ENCODE measurements at regions not wholly inside any gene's neighbourhood (a gene's known extent, or its start where the extent isn't known, plus 50 kb on each side); places are given as distances from the start of the nearest gene placed in this dataset.

GRCh38 chr15:38876211-38876610 is 311.6 kb upstream of the RASGRP1 start:
- Mint-ChIP-seq H3K27ac (no peak overlapping the region), H3K4me1 (peaks cover 0 to 12% (median 0%) of the 10 kb centered on the region in 4 donors), H3K9me3 (no peaks in the 10 kb centered on the region), H3K27me3 (no peaks in the 10 kb centered on the region), H3K4me3 (no peak overlapping the region), H3K36me3 (no peaks in the 10 kb centered on the region)
- Histone ChIP-seq H3K36me3 (ENCODE audit: control insufficient read depth, insufficient read depth, low read length) (peaks cover 2% of the 10 kb centered on the region), H3K4me3 (ENCODE audit: low read depth, low read length) (no peak overlapping the region), H3K27me3 (ENCODE audit: control insufficient read depth, insufficient read depth, low read length) (no peaks in the 10 kb centered on the region), H3K9me3 (ENCODE audit: control insufficient read depth in 2 of 2, low read length in 2 of 2) (no peaks in the 10 kb centered on the region), H3K4me1 (ENCODE audit: control insufficient read depth, insufficient read depth, low read length, poor library complexity, severe bottlenecking) (no peaks in the 10 kb centered on the region), H3K27ac (ENCODE audit: insufficient read depth, low read length, poor library complexity, severe bottlenecking) (no peak overlapping the region)
- ATAC-seq (ENCODE audit: low read depth in 2 of 2) (no peak), DNase-seq (no peak)

GRCh38 chr15:38876621-38877020 is 312.0 kb upstream of the RASGRP1 start:
- peaks cover 2% of the 10 kb centered on the region for H3K36me3 ChIP-seq (ENCODE audit: control insufficient read depth, insufficient read depth, low read length)

GRCh38 chr15:38877471-38877870 is 312.9 kb upstream of the RASGRP1 start:
- no peaks in the 10 kb centered on the region for H3K27me3 ChIP-seq (ENCODE audit: control insufficient read depth, insufficient read depth, low read length)
- Mint-ChIP-seq H3K27ac (no peak overlapping the region), H3K27me3 (no peaks in the 10 kb centered on the region), H3K9me3 (no peaks in the 10 kb centered on the region), H3K4me3 (no peak overlapping the region), H3K36me3 (no peaks in the 10 kb centered on the region), H3K4me1 (peaks cover 0 to 12% (median 2%) of the 10 kb centered on the region in 4 donors)
- no peak for ATAC-seq (ENCODE audit: low read depth in 2 of 2)
- DNase-seq, result no peak
- H3K9me3 ChIP-seq (ENCODE audit: control insufficient read depth in 2 of 2, low read length in 2 of 2), result no peaks in the 10 kb centered on the region
- H3K36me3 ChIP-seq (ENCODE audit: control insufficient read depth, insufficient read depth, low read length), result peaks cover 2% of the 10 kb centered on the region
- no peak overlapping the region for H3K27ac ChIP-seq (ENCODE audit: insufficient read depth, low read length, poor library complexity, severe bottlenecking)
- H3K4me3 ChIP-seq (ENCODE audit: low read depth, low read length), result no peak overlapping the region
- no peaks in the 10 kb centered on the region for H3K4me1 ChIP-seq (ENCODE audit: control insufficient read depth, insufficient read depth, low read length, poor library complexity, severe bottlenecking)

More at GRCh38 chr15:38876621-38877020, 312.0 kb upstream of the RASGRP1 start:
- Mint-ChIP-seq H3K27ac (no peak overlapping the region), H3K4me3 (no peak overlapping the region), H3K36me3 (no peaks in the 10 kb centered on the region), H3K27me3 (no peaks in the 10 kb centered on the region), H3K4me1 (peaks cover 0 to 12% (median 0%) of the 10 kb centered on the region in 4 donors), H3K9me3 (no peaks in the 10 kb centered on the region)
- ATAC-seq (ENCODE audit: low read depth in 2 of 2) (no peak), DNase-seq (no peak)
- H3K4me1 ChIP-seq (ENCODE audit: control insufficient read depth, insufficient read depth, low read length, poor library complexity, severe bottlenecking), result no peaks in the 10 kb centered on the region
- no peaks in the 10 kb centered on the region for H3K9me3 ChIP-seq (ENCODE audit: control insufficient read depth in 2 of 2, low read length in 2 of 2)
- H3K27ac ChIP-seq (ENCODE audit: insufficient read depth, low read length, poor library complexity, severe bottlenecking), result no peak overlapping the region
- no peak overlapping the region for H3K4me3 ChIP-seq (ENCODE audit: low read depth, low read length)
- no peaks in the 10 kb centered on the region for H3K27me3 ChIP-seq (ENCODE audit: control insufficient read depth, insufficient read depth, low read length)

GRCh38 chr15:38878026-38878425 is 313.4 kb upstream of the RASGRP1 start:
- Histone ChIP-seq H3K27ac (ENCODE audit: insufficient read depth, low read length, poor library complexity, severe bottlenecking) (no peak overlapping the region), H3K27me3 (ENCODE audit: control insufficient read depth, insufficient read depth, low read length) (no peaks in the 10 kb centered on the region), H3K4me3 (ENCODE audit: low read depth, low read length) (no peak overlapping the region), H3K4me1 (ENCODE audit: control insufficient read depth, insufficient read depth, low read length, poor library complexity, severe bottlenecking) (peaks cover 3% of the 10 kb centered on the region), H3K36me3 (ENCODE audit: control insufficient read depth, insufficient read depth, low read length) (peaks cover 2% of the 10 kb centered on the region), H3K9me3 (ENCODE audit: control insufficient read depth in 2 of 2, low read length in 2 of 2) (no peaks in the 10 kb centered on the region)
- Mint-ChIP-seq H3K36me3 (no peaks in the 10 kb centered on the region), H3K4me1 (peaks cover 0 to 12% (median 2%) of the 10 kb centered on the region in 4 donors), H3K27ac (no peak overlapping the region), H3K4me3 (no peak overlapping the region), H3K27me3 (no peaks in the 10 kb centered on the region), H3K9me3 (no peaks in the 10 kb centered on the region)
- DNase-seq, result no peak
- no peak for ATAC-seq (ENCODE audit: low read depth in 2 of 2)

- no peak for DNase-seq
- H3K27ac Mint-ChIP-seq, result no peak overlapping the region
- Histone ChIP-seq H3K4me1 (ENCODE audit: control insufficient read depth, insufficient read depth, low read length, poor library complexity, severe bottlenecking) (peaks cover 10% of the 10 kb centered on the region), H3K9me3 (ENCODE audit: control insufficient read depth in 2 of 2, low read length in 2 of 2) (no peaks in the 10 kb centered on the region), H3K27me3 (ENCODE audit: control insufficient read depth, insufficient read depth, low read length) (no peaks in the 10 kb centered on the region), H3K36me3 (ENCODE audit: control insufficient read depth, insufficient read depth, low read length) (peaks cover 2% of the 10 kb centered on the region), H3K4me3 (ENCODE audit: low read depth, low read length) (no peak overlapping the region), H3K27ac (ENCODE audit: insufficient read depth, low read length, poor library complexity, severe bottlenecking) (no peak overlapping the region)
- H3K27me3 Mint-ChIP-seq, result no peaks in the 10 kb centered on the region
- H3K36me3 Mint-ChIP-seq, result no peaks in the 10 kb centered on the region
- ATAC-seq (ENCODE audit: low read depth in 2 of 2), result no peak
- no peaks in the 10 kb centered on the region for H3K9me3 Mint-ChIP-seq
- no peak overlapping the region for H3K4me3 Mint-ChIP-seq
- H3K4me1 Mint-ChIP-seq, result peaks cover 1 to 15% (median 4%) of the 10 kb centered on the region in 4 donors
Observed at GRCh38 chr15:38878926-38879325, 314.3 kb upstream of the RASGRP1 start.

- Histone ChIP-seq H3K27me3 (ENCODE audit: control insufficient read depth, insufficient read depth, low read length) (no peaks in the 10 kb centered on the region), H3K9me3 (ENCODE audit: control insufficient read depth in 2 of 2, low read length in 2 of 2) (no peaks in the 10 kb centered on the region), H3K36me3 (ENCODE audit: control insufficient read depth, insufficient read depth, low read length) (peaks cover 2% of the 10 kb centered on the region), H3K4me3 (ENCODE audit: low read depth, low read length) (no peak overlapping the region), H3K27ac (ENCODE audit: insufficient read depth, low read length, poor library complexity, severe bottlenecking) (no peak overlapping the region), H3K4me1 (ENCODE audit: control insufficient read depth, insufficient read depth, low read length, poor library complexity, severe bottlenecking) (peaks cover 12% of the 10 kb centered on the region)
- H3K27me3 Mint-ChIP-seq, result no peaks in the 10 kb centered on the region
- H3K27ac Mint-ChIP-seq, result no peak overlapping the region
- H3K4me3 Mint-ChIP-seq, result no peak overlapping the region
- DNase-seq (no peak), ATAC-seq (ENCODE audit: low read depth in 2 of 2) (no peak)
- H3K9me3 Mint-ChIP-seq, result no peaks in the 10 kb centered on the region
- H3K36me3 Mint-ChIP-seq, result no peaks in the 10 kb centered on the region
- H3K4me1 Mint-ChIP-seq, result peaks cover 3 to 19% (median 9%) of the 10 kb centered on the region in 4 donors
Observed at GRCh38 chr15:38879909-38880471, 315.4 kb upstream of the RASGRP1 start.

- Histone ChIP-seq H3K9me3 (ENCODE audit: control insufficient read depth in 2 of 2, low read length in 2 of 2) (no peaks in the 10 kb centered on the region), H3K27ac (ENCODE audit: insufficient read depth, low read length, poor library complexity, severe bottlenecking) (no peak overlapping the region), H3K4me3 (ENCODE audit: low read depth, low read length) (no peak overlapping the region), H3K36me3 (ENCODE audit: control insufficient read depth, insufficient read depth, low read length) (peaks cover 2% of the 10 kb centered on the region), H3K4me1 (ENCODE audit: control insufficient read depth, insufficient read depth, low read length, poor library complexity, severe bottlenecking) (peaks cover 12% of the 10 kb centered on the region), H3K27me3 (ENCODE audit: control insufficient read depth, insufficient read depth, low read length) (no peaks in the 10 kb centered on the region)
- Mint-ChIP-seq H3K9me3 (no peaks in the 10 kb centered on the region), H3K27ac (peak overlapping the region in 1 of 3 donors; percentile 61), H3K4me1 (peaks cover 3 to 19% (median 9%) of the 10 kb centered on the region in 4 donors), H3K4me3 (no peak overlapping the region), H3K36me3 (no peaks in the 10 kb centered on the region), H3K27me3 (no peaks in the 10 kb centered on the region)
- ATAC-seq (ENCODE audit: low read depth in 2 of 2) (no peak), DNase-seq (no peak)
Observed at GRCh38 chr15:38882221-38882620, 317.6 kb upstream of the RASGRP1 start.

- ATAC-seq (ENCODE audit: low read depth in 2 of 2) (no peak), DNase-seq (peak in 1 of 3 donors; percentile 7)
- H3K9me3 ChIP-seq (ENCODE audit: control insufficient read depth in 2 of 2, low read length in 2 of 2), result no peaks in the 10 kb centered on the region
- H3K27me3 ChIP-seq (ENCODE audit: control insufficient read depth, insufficient read depth, low read length), result no peaks in the 10 kb centered on the region
- no peak overlapping the region for H3K4me3 ChIP-seq (ENCODE audit: low read depth, low read length)
- H3K36me3 Mint-ChIP-seq, result no peaks in the 10 kb centered on the region
- H3K4me1 Mint-ChIP-seq, result peaks cover 3 to 19% (median 9%) of the 10 kb centered on the region in 4 donors
- peaks cover 2% of the 10 kb centered on the region for H3K36me3 ChIP-seq (ENCODE audit: control insufficient read depth, insufficient read depth, low read length)
- no peaks in the 10 kb centered on the region for H3K9me3 Mint-ChIP-seq
- H3K27ac ChIP-seq (ENCODE audit: insufficient read depth, low read length, poor library complexity, severe bottlenecking), result no peak overlapping the region
- H3K4me1 ChIP-seq (ENCODE audit: control insufficient read depth, insufficient read depth, low read length, poor library complexity, severe bottlenecking), result peaks cover 12% of the 10 kb centered on the region
- no peak overlapping the region for H3K4me3 Mint-ChIP-seq
- H3K27me3 Mint-ChIP-seq, result no peaks in the 10 kb centered on the region
- H3K27ac Mint-ChIP-seq, result no peak overlapping the region
Observed at GRCh38 chr15:38883987-38884386, 319.4 kb upstream of the RASGRP1 start.
